Jurkat, Clone E6-1 (cell line): ENCODE measurements at regions not wholly inside any gene's neighbourhood (a gene's known extent, or its start where the extent isn't known, plus 50 kb on each side); places are given as distances from the start of the nearest gene placed in this dataset.
"Not testable (repeated sequence)": the region's sequence is repeated elsewhere in the genome, so short reads cannot be mapped to it uniquely, and the experiment has no call there.

Source experiments
- DNase-seq: peaks from one replicate; pipeline ENCODE4 v3.0.0-alpha.2; 2011; ENCODE audit warnings: low read depth, low spot score
- H3K4me3 ChIP-seq: 2 replicates; pipeline ENCODE4 v1.5.1; 2011; ENCODE audit warnings: mild to moderate bottlenecking, low read length, control low read depth, moderate library complexity

DNA sequence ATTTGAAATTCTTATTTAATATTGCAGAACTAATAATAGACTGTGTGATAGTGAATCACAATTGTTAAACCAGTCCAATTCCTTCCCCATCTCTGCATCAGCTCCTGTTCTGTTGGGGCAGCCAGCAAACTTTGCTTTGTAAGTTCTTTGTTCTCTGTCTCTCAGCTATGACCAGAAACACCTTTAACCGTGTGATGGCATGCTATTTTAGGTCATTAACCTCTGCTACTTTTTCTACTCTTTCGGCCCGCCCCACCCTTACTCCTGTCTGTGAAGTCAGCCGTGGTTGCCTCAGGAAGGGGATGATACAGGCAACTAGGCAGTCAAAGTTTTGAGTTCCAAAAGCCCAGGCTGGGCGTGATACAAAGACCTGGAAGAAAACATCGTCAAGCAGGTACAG is 51.3 kb upstream of the EGFL6 start:
- DNase-seq: no peak
- H3K4me3 ChIP-seq: no peak overlapping the region

DNA sequence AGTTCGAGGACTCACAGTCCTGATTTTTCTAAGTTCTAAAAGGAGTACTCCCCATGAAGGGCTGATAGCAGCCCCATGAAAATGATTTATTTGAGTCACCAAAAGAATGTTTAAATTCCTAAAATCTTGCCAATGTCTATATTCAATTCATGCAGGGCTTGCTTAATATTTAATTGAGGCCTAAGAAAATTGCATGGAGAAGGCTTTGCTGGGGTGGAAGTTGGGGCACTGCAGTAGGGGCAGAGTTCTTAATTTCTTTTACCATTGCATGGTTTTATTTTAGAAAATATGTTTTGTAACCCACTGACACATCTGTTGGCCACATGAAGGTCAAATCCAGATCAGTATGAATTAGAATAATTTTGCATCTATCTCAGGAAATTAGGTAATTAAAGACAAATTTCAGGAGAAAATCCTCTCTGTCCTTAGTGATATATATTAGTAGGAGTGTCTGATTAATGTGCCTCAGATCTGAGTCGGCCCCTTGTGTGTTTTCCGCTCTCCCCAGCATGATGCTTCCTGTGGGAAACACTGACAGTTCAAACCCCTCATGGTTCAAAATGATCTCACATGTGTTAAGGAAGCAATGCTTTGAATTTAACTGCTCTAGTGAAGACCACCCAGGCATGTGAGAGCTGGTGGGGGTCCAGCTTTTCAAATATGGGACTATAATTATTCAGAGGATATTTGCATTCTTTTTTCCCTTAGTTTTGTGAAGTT is 54.0 kb upstream of the EGFL6 start:
- no peak overlapping the region for H3K4me3 ChIP-seq
- no peak for DNase-seq

DNA sequence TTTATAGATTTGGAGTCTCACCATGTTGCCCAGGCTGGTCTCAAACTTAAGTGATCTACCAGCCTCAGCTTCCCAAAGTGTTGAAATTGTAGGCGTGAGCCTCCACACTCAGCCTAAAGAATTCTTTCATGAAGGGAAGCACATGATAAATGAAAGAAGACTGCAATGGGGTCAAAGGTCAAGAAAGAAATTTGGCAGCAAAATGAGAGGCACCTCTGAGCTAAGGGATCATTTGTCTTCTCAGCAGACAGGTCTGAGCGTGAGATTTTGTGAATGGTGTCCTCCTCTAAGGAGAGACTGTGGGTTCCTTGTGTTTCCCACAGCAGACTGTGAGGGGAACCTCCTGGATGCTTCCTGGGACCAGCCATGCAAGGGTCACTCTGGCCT is 57.5 kb upstream of the EGFL6 start:
- no peak overlapping the region for H3K4me3 ChIP-seq
- no peak for DNase-seq

DNA sequence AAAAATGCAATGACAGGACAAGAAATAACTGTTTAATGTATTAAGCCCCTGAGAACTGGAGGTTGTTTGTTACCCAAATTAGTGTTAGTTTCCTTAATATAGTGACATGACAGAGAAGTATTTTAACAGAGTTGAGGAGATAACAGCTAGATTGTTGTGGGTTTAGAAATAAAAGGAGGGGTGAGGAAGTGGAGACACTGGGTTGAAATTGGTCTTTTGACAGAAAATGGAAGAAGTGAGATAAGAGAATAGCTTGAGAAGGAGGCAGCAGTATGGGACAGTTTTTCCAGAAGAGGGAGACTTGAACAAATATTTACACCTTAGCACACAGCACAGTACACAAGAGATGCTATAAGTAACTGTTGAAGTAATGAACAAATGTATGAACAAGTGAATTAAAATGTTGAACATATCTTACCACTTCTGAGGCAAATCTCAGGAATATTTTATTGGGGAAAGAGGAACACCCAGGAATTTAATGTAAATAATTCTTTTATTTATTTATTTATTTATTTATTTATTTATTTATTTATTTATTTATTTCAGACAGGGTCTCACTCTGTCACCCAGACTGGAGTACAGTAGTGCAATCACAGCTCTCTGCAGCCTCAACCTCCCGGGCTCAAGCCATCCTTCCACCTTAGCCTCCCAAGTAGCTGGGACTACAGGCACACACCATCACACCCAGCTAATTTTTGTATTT is 58.0 kb upstream of the EGFL6 start:
- DNase-seq: peak; percentile 28
- H3K4me3 ChIP-seq: no peak overlapping the region

DNA sequence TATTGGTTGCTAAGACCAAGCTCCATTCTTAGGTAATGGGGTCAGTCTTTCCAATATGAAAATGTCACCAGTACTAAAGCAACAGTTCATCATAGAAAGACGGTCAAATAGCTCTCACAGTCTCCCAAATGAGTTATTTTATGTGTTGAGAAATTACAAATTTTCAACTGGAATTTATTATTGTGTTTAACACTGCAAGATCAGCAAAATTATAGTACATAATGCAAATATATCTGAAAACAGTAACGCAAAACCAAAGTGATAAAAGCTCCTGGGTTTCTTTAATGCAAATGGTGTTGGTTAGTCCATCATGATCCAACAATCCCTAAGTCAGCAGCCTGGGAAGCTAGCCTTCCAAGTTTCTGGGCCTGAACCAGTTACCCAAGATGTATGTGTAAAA is 61.5 kb upstream of the EGFL6 start:
- DNase-seq: no peak
- no peak overlapping the region for H3K4me3 ChIP-seq

DNA sequence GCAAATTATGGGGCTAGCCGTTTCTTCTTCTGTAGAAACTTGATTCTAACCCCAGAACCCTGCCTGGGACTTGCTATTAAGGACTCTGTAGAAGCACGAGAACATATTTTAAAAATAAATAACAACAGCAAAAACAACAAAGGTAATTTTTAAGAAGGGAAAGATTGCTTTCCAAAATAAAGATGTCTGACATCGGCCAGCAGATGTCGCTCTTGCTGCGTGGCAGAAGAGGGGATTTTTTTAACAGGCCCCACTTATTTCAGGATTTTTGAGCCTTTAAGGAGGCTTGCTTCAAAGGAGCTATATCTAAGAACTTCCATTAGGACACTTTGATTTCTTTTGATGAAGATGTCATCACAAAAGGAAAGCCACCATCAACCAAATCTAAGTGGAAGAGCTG is 62.8 kb upstream of the EGFL6 start:
- no peak overlapping the region for H3K4me3 ChIP-seq
- DNase-seq: peak; percentile 42

DNA sequence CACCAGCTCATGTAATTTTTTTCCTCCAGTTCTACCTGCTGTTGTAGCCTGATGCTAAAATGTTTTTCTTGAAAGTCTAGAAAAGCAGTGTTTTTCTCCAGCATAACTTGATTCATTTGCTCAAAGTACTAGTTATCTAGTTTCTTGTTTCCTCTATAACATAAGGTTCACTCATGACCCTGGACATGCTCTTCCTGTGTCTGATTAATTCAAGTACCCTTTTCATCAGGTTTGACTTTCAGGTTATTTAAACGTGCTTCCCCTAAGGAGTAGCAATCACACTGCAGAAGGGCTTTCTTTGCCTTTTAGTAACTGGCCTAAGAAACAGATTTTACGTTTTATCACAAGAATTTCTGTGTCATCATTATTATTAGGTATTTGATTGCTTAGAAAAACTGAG is 66.8 kb upstream of the EGFL6 start:
- DNase-seq: no peak
- H3K4me3 ChIP-seq: no peak overlapping the region

DNA sequence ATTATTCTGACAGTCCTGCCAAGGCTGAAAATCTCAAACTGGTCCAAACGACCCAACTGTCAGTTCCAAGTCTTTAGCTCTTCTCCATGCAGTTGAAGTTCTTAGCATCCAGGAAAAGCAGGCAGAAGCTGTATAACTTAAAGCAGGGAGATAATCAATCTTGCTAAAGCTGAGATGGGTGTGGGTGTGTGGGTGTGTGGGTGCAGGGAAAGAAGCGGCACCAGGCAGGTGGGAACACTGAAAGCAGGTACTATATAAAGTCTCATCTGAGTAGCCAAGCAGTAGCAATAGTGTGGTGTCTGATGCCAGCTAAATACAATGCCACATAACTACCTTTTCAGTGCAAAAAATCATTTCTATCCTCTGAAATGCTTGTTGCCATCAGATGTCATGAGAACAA is 69.7 kb upstream of the EGFL6 start:
- DNase-seq: no peak

DNA sequence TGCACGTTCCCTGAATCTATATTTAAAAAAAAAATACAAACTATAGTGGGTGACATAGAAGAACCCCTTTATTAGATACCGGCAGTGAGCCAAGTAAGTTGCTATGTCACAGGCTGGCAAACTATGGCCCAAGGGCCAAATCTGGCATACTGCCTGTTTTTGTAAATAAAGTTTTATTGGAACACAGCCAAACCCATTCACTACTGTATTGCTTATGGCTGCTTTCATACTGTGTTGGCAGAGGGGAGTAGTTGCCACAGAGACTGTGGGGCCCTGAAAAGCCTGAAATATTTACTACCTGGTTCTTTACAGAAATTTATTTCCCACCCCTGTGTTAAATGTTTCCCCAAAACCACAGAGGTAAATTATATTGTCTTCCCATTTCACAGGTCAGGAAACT is 71.2 kb upstream of the EGFL6 start:
- DNase-seq: no peak
- no peak overlapping the region for H3K4me3 ChIP-seq

More for the DNA sequence above, 69.7 kb upstream of the EGFL6 start:
- H3K4me3 ChIP-seq: no peak overlapping the region

DNA sequence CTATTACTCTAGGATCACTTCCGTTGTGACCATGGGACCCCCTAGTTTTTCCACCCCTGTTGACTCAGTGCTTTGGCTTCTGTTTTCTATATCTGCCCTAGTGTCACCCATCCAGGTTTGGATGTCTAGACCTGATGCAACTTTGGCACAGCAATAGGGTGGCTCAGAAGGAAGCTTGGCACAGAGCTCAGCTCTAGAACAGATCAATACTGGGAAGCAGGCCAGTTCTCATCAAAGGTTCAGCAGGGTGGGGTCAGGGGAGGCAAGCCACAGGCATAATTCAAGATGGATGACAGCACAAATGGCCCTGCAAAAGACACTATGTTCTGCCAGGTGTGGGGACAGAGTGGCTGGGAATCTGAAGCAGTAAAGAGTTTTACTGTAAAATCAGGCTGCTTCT is 74.2 kb upstream of the EGFL6 start:
- no peak for DNase-seq
- no peak overlapping the region for H3K4me3 ChIP-seq

DNA sequence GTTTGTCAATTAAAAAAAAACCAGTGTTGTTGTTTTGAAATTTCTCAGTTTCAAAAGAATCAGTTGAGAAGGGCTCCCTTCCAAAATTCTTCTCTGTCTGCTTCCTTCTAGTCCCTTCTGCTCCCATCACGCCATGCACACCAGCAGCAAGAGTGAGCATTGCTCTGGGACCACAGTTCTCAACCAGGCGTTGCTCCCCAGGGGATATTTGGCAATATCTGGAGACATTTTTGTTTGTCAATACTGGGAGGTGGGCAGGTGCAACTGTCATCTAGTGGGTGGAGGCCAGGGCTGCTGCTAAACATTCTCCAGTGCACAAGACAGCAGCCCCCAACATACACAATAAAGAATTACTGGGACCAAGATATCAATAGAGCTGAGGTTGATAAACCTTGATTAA is 74.8 kb upstream of the EGFL6 start:
- no peak overlapping the region for H3K4me3 ChIP-seq
- DNase-seq: no peak

DNA sequence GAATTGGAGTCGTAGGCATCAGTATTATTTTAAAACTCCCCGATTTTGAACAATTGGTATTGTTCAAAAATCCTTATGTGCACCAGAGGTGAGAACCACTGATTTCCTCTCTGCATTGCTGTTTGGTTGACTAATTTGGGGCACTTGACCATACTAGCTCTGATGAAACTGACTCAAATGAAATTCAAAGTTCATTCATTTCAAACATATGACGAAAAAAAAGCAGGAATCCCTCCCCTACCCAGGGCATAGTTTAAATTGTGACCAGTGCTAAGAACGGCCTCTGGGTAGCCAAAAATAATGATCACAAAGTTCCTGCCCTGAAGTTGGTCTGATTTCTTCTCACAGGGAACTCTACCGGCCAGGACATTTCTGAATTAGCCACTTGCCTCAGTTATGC is 75.7 kb upstream of the EGFL6 start:
- DNase-seq: no peak
- H3K4me3 ChIP-seq: no peak overlapping the region

DNA sequence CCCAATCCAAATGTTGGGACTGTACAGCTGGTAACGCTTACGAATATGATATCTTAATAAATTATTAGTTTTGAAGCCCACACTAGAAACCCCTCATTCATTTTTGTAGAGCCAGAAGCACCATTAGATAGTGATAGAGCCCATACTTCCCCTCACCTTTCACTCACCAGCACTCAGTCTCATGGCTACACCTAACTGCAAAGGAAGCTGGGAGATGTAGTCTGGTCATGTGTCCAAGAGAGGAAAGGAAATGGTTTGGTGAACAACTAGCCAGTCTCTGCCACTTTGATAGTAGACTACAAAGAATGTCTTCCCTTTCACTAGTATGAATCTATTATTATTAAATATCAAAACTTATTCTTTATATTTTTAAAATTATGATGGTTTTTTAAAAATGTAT is 77.1 kb upstream of the EGFL6 start:
- DNase-seq: no peak
- no peak overlapping the region for H3K4me3 ChIP-seq

DNA sequence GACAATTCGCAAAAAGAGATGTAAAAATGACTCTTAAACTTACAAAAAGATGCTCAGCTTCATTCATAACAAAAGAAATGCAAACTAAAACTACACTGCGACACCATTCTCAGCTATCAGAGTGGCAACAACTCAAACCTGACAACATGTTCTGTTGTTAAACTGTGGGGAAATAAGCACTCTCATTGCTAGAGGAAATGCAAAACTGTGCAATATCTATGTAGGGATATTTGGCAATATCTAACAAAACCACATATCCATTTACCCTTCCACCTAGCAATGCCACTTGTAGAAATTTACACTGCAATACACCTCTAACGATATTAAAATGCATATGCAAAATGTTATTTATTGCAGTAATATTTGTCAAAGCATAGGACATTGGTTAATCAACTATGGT is 78.3 kb upstream of the EGFL6 start:
- DNase-seq: no peak
- no peak overlapping the region for H3K4me3 ChIP-seq

DNA sequence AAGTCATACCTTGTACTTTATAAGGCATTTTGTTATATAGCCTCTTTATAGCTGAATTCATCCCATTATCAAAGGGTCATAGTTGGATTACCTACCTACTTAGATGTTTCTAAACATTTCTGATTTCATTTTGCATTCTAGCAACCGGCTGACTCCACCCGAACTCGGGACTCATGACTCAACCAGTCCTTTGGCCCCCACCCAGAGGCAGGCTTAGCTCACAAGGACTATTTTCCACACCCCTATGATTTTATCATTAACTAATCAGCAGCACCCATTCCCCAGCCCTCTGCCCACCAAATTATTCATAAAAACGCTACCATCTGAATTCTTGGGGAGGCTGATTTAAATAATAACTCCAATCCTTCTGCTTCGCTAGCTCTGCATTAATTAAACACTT is 79.9 kb upstream of the EGFL6 start:
- H3K4me3 ChIP-seq: no peak overlapping the region
- DNase-seq: no peak

DNA sequence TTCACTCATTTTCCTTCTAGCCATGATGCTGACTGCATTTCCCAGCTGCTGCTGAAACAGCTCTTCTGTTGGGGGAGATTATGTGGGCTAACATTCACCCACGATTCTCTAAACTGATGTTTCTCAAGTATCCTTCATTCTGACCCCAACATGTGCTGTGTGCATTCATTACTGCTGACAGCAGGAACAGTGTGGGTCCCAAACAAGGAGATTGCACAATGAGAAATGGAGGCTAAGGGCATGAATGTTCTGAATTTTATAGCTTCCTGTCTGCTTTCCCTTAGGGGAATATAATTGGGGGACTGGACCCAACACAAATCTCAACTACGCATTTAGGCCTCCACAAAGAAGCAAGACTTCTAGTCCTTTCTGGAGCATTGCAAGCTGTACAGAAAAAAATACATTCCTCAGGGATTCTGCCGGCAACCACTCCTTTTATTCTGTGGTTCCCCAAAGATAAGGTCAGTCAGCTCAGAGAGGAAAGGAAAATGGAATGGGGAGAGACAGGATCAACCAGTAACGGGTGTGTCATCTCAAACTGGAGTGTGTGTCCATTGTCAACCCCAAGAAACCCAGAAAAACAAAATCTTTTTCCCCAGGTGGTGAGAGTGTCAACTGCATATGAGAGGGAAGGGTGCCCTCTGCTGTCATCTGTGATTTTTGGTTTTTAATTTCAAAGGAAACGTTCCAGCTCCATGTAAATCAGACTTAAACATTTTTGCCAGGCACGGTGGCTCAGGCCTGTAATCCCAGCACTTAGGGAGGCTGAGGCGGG is 81.5 kb upstream of the EGFL6 start:
- no peak overlapping the region for H3K4me3 ChIP-seq
- DNase-seq: peak; percentile 62

DNA sequence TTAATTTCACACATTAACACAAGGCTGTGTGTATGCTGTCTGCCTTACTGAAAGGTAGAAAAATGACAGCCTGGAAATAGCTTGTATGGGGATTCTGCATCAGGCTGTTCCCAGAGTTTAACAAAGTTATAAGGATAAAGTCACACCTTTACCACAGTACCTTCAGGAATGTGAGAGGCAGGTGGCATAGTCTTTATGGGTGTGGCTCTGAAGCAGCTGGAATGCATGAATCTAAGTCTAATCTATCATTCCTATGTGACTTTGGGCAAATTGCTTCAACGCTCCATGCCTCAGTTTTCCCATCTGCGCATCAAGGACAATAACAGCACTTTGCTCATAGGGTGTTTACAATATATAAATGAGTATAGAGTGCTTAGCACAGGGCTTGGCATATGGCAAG is 84.2 kb upstream of the EGFL6 start:
- DNase-seq: no peak
- no peak overlapping the region for H3K4me3 ChIP-seq

DNA sequence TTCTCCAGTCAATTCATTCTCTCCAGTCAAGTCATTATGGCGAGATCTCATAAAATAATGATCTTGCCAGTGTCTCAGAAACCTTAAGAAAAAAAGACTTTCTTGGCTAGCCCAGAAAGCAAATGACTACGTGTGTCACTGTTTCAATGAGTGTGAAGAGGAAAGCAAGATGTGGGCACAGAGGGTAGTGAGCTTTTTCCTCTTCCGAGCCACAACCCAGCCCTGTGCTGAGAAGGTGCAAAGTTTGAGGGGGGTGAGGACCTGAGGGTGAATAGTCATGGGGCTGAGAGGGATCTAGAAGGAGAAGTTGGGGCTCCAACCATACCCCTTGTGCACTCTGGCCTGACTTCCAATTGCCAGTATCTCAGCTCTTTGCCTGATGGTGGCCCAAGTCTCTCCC is 85.6 kb upstream of the EGFL6 start:
- no peak overlapping the region for H3K4me3 ChIP-seq
- DNase-seq: no peak

DNA sequence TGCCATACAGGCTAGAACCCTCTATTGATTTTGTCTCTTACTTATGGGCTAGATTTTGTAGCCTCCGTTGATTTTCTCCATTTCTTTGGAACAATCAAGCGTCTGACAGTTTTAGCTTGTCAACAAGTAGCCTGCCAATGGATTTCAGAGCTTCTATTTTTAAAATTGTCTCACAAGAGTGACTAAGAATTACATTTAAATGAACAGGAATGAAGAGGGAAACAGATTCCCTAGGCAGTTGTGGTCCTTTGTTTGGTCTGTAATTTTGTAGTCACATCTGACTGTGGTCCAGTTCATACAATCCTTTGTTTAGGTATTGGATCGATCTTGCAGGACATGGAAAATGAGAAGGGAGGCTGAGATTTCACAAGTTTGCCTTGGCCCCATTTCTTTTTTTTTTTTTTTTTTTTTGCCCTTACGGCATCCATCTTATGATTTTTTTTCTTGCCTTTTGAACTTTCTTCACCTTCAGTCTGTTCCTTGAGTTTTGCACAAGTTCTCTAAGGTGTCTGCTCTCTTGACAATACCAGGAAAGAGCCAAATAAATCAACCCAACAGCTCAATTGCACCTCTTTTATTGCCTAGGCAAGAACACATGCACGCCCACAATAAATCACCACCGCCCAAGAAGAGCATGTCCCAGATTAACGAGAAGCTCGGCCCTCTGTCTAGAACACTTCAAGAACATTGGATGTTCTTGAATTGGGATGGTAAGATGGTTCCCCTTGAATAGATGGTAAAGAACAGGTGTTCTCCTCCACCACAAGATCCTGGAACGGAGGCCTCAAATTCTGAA is 86.5 kb upstream of the EGFL6 start:
- no peak for DNase-seq

DNA sequence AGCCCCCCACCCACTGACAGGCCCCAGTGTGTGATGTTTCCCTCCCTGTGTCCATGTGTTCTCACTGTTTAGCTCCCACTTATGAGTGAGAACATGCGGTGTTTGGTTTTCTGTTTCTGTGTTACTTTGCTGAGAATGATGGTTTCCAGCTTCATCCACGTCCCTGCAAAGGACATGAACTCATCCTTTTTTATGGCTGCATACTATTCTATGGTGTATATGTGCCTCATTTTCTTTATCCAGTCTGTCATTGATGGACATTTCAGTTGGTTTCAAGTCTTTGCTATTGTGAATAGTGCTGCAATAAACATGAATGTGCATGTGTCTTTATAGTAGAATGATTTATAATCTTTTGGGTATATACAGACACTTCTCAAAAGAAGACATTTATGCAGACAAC is 88.6 kb upstream of the EGFL6 start:
- not testable (repeated sequence) for H3K4me3 ChIP-seq, DNase-seq

More for the DNA sequence above, 86.5 kb upstream of the EGFL6 start:
- no peak overlapping the region for H3K4me3 ChIP-seq
